Subcutaneous abdominal adipose tissue (tissue), 5 donors: ENCODE measurements at regions not wholly inside any gene's neighbourhood (a gene's known extent, or its start where the extent isn't known, plus 50 kb on each side); places are given as distances from the start of the nearest gene placed in this dataset.
A peak's percentile ranks its signal among the peaks of the same experiment; 100 is the strongest.

Source experiments
- H3K27ac ChIP-seq: one replicate; pipeline ENCODE4 v1.7.0; 2013; ENCODE audit warnings: low read depth, mild to moderate bottlenecking, inconsistent platforms, low read length, moderate library complexity
- H3K27me3 ChIP-seq, 5 donors: one replicate each; pipeline ENCODE4 v1.7.0; 2013; ENCODE audit warnings: low read length in 5 of 5, inconsistent platforms in 1 of 5; ENCODE audit not compliant: control insufficient read depth in 5 of 5, insufficient read depth in 4 of 5
- H3K36me3 ChIP-seq, 5 donors: one replicate each; pipeline ENCODE4 v1.7.0; 2013; ENCODE audit warnings: low read length in 5 of 5; ENCODE audit not compliant: control insufficient read depth in 5 of 5, insufficient read depth in 5 of 5
- H3K4me1 ChIP-seq, 5 donors: one replicate each; pipeline ENCODE4 v1.7.0; 2013; ENCODE audit warnings: low read length in 5 of 5, mild to moderate bottlenecking in 3 of 5, moderate library complexity in 1 of 5; ENCODE audit not compliant: control insufficient read depth in 5 of 5, insufficient read depth in 5 of 5
- H3K4me3 ChIP-seq, 5 donors: one replicate each; pipeline ENCODE4 v1.7.0; 2013; ENCODE audit warnings: low read length in 5 of 5, low read depth in 1 of 5
- H3K9ac ChIP-seq, 5 donors: one replicate each; pipeline ENCODE4 v1.7.0; 2013; ENCODE audit warnings: low read length in 5 of 5, mild to moderate bottlenecking in 4 of 5, moderate library complexity in 3 of 5
- H3K9me3 ChIP-seq, 5 donors: one replicate each; pipeline ENCODE4 v1.7.0; 2013; ENCODE audit warnings: low read length in 5 of 5; ENCODE audit not compliant: control insufficient read depth in 5 of 5
- donor health status: healthy.
- donor health status: healthy.
- donor health status: healthy.
- donor health status: healthy.
- donor health status: healthy.

DNA sequence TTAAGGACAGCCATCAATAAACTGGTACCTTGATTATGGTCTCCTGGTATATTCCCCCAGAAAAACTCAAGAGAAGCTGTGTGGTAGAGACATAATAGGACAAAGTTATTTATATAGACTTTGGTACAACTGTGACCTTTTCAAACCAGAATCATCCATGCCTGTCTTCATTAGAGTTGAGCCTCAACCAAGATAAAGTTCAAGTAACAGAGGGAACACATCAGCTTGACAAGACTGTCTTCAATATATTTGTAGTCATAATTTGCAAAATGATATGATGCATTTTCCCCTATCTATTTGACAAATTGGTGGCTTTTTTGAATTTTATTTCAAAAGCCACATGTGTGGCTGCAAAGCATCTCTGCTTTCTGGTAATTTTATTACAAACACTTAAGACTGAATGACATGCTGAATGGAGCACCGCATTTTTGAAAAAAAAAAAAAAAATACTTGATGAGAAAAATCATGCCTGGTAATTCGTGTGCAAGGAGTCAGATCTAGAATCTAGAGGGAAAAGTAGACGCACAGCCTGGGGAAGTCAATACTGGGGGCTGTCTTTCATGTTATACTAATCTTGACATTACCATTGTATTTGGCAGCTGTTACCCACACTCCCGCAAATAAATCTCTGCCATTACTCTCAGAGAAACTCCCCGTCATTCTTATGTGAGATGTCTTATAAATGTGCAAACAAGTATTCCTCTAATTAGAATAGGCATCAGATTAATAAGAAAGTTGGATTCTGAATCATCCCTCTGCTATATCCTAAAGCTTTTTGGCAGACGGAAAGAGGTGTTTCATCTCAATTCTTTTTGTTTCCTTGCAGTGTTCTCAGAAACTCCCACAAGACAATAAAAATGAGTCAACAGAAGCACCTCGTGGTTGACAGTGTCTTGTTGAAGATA lies 554.8 kb upstream of the CBLB start:
- H3K36me3 ChIP-seq: no peaks in the 10 kb centered on the region
- H3K9ac ChIP-seq: no peak overlapping the region
- no peak overlapping the region for H3K4me3 ChIP-seq
- no peak overlapping the region for H3K27ac ChIP-seq
- H3K27me3 ChIP-seq: no peaks in the 10 kb centered on the region
- peaks cover 0 to 12% (median 0%) of the 10 kb centered on the region in 5 donors for H3K4me1 ChIP-seq
- H3K9me3 ChIP-seq: no peaks in the 10 kb centered on the region

DNA sequence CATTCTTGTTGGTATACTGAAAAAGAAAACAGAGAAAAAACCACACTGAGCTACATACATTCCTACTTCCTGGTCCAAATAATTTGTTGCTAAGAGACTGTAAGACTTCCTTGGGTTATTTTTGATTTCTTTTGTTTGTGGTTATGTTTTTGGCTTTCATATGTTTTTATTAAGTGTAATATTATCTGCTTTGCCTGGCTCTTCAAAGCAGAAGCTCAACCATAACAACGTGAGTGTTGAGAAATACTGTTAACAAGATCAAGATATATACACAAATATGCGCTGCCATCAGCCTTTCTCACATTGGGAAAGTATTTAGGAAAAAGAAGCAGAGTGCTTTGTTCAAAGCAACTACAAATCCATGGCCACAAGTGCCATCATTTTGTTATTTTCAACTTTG lies 556.2 kb upstream of the CBLB start:
- H3K4me3 ChIP-seq: no peak overlapping the region
- no peaks in the 10 kb centered on the region for H3K27me3 ChIP-seq
- no peaks in the 10 kb centered on the region for H3K9me3 ChIP-seq
- peaks cover 0 to 14% (median 2%) of the 10 kb centered on the region in 5 donors for H3K4me1 ChIP-seq
- H3K36me3 ChIP-seq: no peaks in the 10 kb centered on the region
- no peak overlapping the region for H3K9ac ChIP-seq
- H3K27ac ChIP-seq: no peak overlapping the region

DNA sequence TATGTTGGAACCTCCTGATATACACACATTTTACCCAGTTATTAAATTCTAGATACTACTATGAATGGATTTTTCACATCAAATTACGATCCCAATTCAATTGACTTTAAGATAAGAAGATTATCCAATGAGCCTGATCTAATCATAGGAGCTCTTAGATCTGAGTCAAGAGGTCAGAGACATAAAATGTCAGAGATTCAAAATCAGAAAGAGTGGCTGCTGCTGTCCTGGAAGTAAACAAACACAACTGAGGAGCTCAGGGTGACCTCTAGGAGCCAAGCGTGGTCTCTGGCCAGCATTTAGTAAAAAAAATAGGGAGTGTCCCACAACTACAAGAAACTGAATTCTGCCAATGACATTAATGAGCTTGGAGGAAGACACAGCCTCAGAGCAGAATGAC lies 557.1 kb upstream of the CBLB start:
- Histone ChIP-seq H3K27me3 (no peaks in the 10 kb centered on the region), H3K9ac (peak overlapping the region in 1 of 5 donors; percentile 9), H3K4me3 (no peak overlapping the region), H3K36me3 (no peaks in the 10 kb centered on the region), H3K9me3 (no peaks in the 10 kb centered on the region), H3K27ac (no peak overlapping the region), H3K4me1 (peaks cover 0 to 14% (median 2%) of the 10 kb centered on the region in 5 donors)

- Histone ChIP-seq H3K9me3 (no peaks in the 10 kb centered on the region), H3K9ac (no peak overlapping the region), H3K4me1 (peaks cover 0 to 14% (median 2%) of the 10 kb centered on the region in 5 donors), H3K4me3 (no peak overlapping the region), H3K36me3 (no peaks in the 10 kb centered on the region), H3K27ac (no peak overlapping the region), H3K27me3 (no peaks in the 10 kb centered on the region)
Measured at GRCh38 chr3:106428565-106428994, 559.8 kb upstream of the CBLB start.

DNA sequence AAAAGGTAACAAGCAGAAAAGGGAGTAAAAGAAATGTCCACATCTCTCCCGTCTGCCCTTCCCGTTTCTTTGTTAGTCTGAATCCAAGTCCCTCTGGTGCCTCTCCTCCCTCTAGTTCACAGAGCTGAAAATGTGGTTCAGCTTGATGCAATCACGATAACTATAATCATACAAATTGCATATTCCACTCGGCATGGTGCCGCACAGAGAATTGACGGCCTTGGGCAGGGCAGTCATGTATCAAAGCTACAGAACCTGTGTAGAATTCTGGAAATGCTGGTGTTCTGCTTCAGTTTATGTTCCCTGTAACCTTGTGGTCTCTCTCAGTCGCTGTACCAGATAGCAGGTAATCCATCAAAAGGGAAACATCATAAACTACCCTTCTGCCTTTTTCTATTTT lies 562.9 kb upstream of the CBLB start:
- Histone ChIP-seq H3K27ac (no peak overlapping the region), H3K9ac (no peak overlapping the region), H3K27me3 (no peaks in the 10 kb centered on the region), H3K4me1 (peaks cover 0 to 6% (median 2%) of the 10 kb centered on the region in 5 donors), H3K9me3 (no peaks in the 10 kb centered on the region), H3K4me3 (no peak overlapping the region), H3K36me3 (no peaks in the 10 kb centered on the region)

DNA sequence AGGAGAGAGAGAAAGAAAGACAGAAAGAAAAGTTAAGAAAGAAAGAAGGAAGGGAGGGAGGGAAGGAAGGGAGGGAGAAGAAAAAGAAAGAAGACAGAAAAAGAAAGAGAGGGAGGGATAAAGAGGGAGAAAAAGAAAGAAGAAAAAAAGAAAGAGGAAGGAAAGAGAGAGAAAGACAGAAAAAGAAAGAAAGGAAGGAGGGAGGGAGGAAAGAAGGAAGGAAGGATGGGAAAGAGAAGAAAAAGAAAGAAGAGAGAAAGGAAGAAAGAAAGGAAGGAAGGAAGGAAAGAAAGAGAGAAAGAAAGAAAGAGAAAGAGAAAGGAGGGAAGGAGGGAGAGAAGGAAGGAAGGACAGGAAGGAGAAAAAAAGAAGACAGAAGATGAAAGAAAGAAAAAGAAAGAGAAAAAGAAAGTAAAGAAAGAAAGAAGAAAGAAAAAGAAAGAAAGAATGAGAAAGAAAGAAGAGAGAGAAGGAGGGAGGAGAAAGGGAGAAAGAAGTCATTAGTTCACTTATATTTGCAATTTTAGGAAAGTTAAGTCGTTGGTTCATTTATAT lies 567.2 kb upstream of the CBLB start:
- H3K4me3 ChIP-seq: no peak overlapping the region

GRCh38 chr3:106438887-106439286 lies 570.1 kb upstream of the CBLB start:
- Histone ChIP-seq H3K27me3 (no peaks in the 10 kb centered on the region), H3K27ac (no peak overlapping the region), H3K4me1 (no peaks in the 10 kb centered on the region), H3K36me3 (no peaks in the 10 kb centered on the region), H3K4me3 (no peak overlapping the region), H3K9me3 (no peaks in the 10 kb centered on the region), H3K9ac (no peak overlapping the region)

More for the DNA sequence above, 567.2 kb upstream of the CBLB start:
- Histone ChIP-seq H3K36me3 (no peaks in the 10 kb centered on the region), H3K4me1 (no peaks in the 10 kb centered on the region), H3K9ac (no peak overlapping the region), H3K27ac (no peak overlapping the region), H3K27me3 (no peaks in the 10 kb centered on the region), H3K9me3 (no peaks in the 10 kb centered on the region)

DNA sequence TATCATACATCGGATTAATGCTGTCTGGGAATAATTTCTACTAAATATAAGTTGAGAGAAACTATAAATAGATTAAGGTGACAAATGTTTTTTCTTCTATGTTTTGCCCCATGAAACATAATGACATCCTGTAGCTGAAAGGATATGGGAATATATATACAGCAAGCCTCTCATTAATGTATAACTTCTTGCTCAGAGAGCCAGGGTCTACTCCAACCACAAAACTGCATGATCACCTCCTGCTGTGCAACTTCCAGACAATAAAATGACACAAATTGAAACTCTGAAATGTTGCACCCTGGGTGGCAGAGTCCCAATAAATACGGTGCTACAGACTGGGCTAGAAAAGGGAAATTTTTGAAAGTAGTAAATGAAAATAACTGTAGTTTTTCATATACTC lies 571.9 kb upstream of the CBLB start:
- Histone ChIP-seq H3K4me1 (no peaks in the 10 kb centered on the region), H3K9me3 (no peaks in the 10 kb centered on the region), H3K9ac (no peak overlapping the region), H3K36me3 (no peaks in the 10 kb centered on the region), H3K27me3 (no peaks in the 10 kb centered on the region), H3K4me3 (no peak overlapping the region), H3K27ac (no peak overlapping the region)

GRCh38 chr3:106446271-106446670 lies 577.5 kb upstream of the CBLB start:
- Histone ChIP-seq H3K4me1 (peaks cover 0 to 4% (median 0%) of the 10 kb centered on the region in 5 donors), H3K27me3 (no peaks in the 10 kb centered on the region), H3K4me3 (no peak overlapping the region), H3K27ac (no peak overlapping the region), H3K36me3 (no peaks in the 10 kb centered on the region), H3K9me3 (no peaks in the 10 kb centered on the region), H3K9ac (no peak overlapping the region)

DNA sequence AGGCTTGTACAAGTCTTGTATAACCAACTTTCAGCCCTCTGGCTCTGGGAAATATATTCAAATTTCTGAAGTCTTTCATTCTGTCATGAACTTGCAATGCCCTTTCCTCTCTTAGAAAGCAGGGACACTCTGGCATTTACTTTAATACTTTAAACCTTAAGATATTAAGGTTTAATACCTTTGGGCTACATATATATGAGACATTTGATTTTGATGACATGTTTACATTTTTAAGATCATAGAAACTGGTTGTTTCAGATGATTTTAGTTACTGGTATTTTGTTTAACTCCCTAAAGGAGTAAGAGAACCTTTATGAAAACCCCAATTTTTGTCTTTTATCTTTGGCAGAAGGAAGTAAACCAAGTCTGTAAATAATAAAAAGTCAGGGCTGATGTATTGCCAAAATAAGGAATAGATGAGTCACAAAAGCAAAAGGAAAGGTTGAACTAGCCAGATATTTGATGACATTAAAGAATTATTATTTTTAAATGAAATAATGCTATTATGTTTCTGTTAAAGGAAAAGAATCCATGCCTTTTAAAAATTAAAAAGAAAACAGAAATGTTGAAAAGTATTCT lies 579.0 kb upstream of the CBLB start:
- Histone ChIP-seq H3K27ac (no peak overlapping the region), H3K4me1 (peaks cover 0 to 18% (median 4%) of the 10 kb centered on the region in 5 donors), H3K27me3 (no peaks in the 10 kb centered on the region), H3K9ac (no peak overlapping the region), H3K9me3 (no peaks in the 10 kb centered on the region), H3K4me3 (no peak overlapping the region), H3K36me3 (no peaks in the 10 kb centered on the region)
